ENCODE measurements at regions not wholly inside any gene's neighbourhood (a gene's known extent, or its start where the extent isn't known, plus 50 kb on each side); places are given as distances from the start of the nearest gene placed in this dataset.

DNA sequence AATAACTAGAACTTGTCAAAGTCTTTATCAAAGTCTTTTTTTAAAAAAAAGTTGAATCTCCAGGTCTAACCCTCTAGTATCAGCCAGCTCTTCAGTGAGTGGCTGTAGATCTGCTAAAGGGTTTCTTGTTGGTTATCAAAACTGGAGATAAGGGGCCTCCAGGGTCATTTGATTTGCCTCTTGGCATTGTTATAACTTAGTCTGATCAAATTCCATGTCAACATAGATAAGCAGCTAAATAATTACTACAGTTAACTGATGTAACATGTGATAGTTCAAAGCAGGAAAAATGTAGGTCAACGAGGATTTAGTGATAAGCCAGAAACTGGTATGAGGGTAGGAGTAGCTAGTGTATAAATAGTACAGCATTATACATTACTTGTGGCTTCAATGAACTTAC, 465.1 kb downstream of the PDHA2 start:
- H3K4me1 ChIP-seq (ENCODE audit: control insufficient read depth, insufficient read depth, low read length): no peaks in the 10 kb centered on the region
- no peak overlapping the region for H3K18ac ChIP-seq (ENCODE audit: low read depth, low read length)
- no peak overlapping the region for H4K8ac ChIP-seq (ENCODE audit: low read depth in 2 of 2, low read length in 2 of 2)
- H2BK20ac ChIP-seq (ENCODE audit: low read depth, low read length): no peak overlapping the region
- no TSS peak for BruUV-seq (replicated peaks)
- no peak overlapping the region for H3K14ac ChIP-seq (replicated peaks; ENCODE audit: low read depth, low read length)
- dilution Hi-C loops (cut with HindIII; ENCODE audit: low sequenced_read_pairs, unreplicated experiment) (no loop called here), intact Hi-C loops (cut with micrococcal nuclease) (no loop called here), in situ Hi-C loops (cut with MboI; ENCODE audit: low sequenced_read_pairs) (no loop called here)
- no peak overlapping the region for H3K56ac ChIP-seq (ENCODE audit: extremely low read depth, insufficient read depth, low read length)
- no peak overlapping the region for H2AFZ ChIP-seq (replicated peaks; ENCODE audit: low read length, poor library complexity)
- H3K23ac ChIP-seq (ENCODE audit: low read depth, low read length): no peak overlapping the region
- H3K79me1 ChIP-seq (ENCODE audit: low read depth in 1 of 2, low read length in 2 of 2): no peaks in the 10 kb centered on the region
- no peak overlapping the region for H2BK5ac ChIP-seq (ENCODE audit: low read depth, low read length, poor library complexity, severe bottlenecking)
- H3K9me1 ChIP-seq (ENCODE audit: insufficient read depth, low read length): no peaks in the 10 kb centered on the region
- no peak overlapping the region for H2BK15ac ChIP-seq (ENCODE audit: low read depth, low read length)
- H2AK9ac ChIP-seq (replicated peaks; ENCODE audit: low read depth, low read length, poor library complexity): no peak overlapping the region
- WGBS, 2 experiments (ENCODE audit: extremely low coverage in 2 of 2, insufficient read length in 1 of 2): no CpG with 5 or more reads among the region's 1 CpG
- H4K20me1 ChIP-seq (ENCODE audit: insufficient read depth, low read length): no peaks in the 10 kb centered on the region
- no peak overlapping the region for H3K4ac ChIP-seq (ENCODE audit: low read depth, low read length)
- no peak overlapping the region for H4K5ac ChIP-seq (ENCODE audit: low read depth, low read length)
- no peaks in the 10 kb centered on the region for H3K27me3 ChIP-seq (ENCODE audit: control insufficient read depth, insufficient read depth, low read length)
- H3K36me3 ChIP-seq (ENCODE audit: control insufficient read depth, insufficient read depth, low read length): no peaks in the 10 kb centered on the region
- no peak overlapping the region for H2AK5ac ChIP-seq (ENCODE audit: low read depth, low read length)
- no peak overlapping the region for H2BK120ac ChIP-seq (ENCODE audit: low read depth, low read length)
- ChIA-PET CTCF (no interaction called here), POLR2A (ENCODE audit: unreplicated experiment) (no interaction called here)
- H3K9ac ChIP-seq (ENCODE audit: low read depth, low read length): no peak overlapping the region
- H3K4me2 ChIP-seq (ENCODE audit: low read depth, low read length): no peak overlapping the region
- no peak overlapping the region for H3K4me3 ChIP-seq (ENCODE audit: insufficient read depth, low read depth, low read length)
- no peak overlapping the region for H4K91ac ChIP-seq (ENCODE audit: insufficient read depth, low read depth, low read length)
- peaks cover 4% of the 10 kb centered on the region for H3K9me3 ChIP-seq (ENCODE audit: control insufficient read depth, insufficient read depth, low read length)
- no peak for TF ChIP-seq BHLHE40 (IDR thresholded peaks at IDR 0.05; ENCODE audit: low read depth, low read length)
- TF ChIP-seq, protein P1, sequence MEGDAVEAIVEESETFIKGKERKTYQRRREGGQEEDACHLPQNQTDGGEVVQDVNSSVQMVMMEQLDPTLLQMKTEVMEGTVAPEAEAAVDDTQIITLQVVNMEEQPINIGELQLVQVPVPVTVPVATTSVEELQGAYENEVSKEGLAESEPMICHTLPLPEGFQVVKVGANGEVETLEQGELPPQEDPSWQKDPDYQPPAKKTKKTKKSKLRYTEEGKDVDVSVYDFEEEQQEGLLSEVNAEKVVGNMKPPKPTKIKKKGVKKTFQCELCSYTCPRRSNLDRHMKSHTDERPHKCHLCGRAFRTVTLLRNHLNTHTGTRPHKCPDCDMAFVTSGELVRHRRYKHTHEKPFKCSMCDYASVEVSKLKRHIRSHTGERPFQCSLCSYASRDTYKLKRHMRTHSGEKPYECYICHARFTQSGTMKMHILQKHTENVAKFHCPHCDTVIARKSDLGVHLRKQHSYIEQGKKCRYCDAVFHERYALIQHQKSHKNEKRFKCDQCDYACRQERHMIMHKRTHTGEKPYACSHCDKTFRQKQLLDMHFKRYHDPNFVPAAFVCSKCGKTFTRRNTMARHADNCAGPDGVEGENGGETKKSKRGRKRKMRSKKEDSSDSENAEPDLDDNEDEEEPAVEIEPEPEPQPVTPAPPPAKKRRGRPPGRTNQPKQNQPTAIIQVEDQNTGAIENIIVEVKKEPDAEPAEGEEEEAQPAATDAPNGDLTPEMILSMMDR (conservative IDR thresholded peaks at IDR 0.05; ENCODE audit: low read depth, low read length): no peak
- no peak overlapping the region for H3K27ac ChIP-seq (ENCODE audit: insufficient read depth, low read length)
- ATAC-seq (ENCODE audit: low read depth): no peak
- no peak for DNase-seq
